ENCODE measurements at regions not wholly inside any gene's neighbourhood (a gene's known extent, or its start where the extent isn't known, plus 50 kb on each side); places are given as distances from the start of the nearest gene placed in this dataset.

DNA sequence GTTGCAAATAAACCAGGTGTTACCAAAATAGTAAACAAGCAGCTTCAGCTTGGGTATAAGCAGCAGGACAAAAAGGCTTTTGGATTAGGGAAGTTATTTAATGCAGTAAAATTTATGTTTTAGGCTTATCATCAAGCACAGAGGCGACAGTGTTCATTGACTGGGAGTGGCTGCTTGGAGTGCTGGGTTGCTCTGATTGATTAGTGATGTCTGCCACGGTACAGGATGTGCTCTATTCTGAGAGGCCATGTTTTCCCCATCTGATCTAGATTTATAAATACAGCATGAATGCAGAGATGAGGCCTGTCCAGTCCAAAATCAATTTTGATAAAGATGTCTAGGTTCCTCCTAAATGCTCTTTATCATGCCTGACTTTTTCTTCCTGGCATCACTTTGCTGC is 83.5 kb downstream of the MAP1LC3B2 start:
- no peak for DNase-seq (ENCODE audit: low read depth)
- H3K4me3 ChIP-seq (ENCODE audit: low read depth, low read length): no peak overlapping the region
- TF ChIP-seq, protein P1, sequence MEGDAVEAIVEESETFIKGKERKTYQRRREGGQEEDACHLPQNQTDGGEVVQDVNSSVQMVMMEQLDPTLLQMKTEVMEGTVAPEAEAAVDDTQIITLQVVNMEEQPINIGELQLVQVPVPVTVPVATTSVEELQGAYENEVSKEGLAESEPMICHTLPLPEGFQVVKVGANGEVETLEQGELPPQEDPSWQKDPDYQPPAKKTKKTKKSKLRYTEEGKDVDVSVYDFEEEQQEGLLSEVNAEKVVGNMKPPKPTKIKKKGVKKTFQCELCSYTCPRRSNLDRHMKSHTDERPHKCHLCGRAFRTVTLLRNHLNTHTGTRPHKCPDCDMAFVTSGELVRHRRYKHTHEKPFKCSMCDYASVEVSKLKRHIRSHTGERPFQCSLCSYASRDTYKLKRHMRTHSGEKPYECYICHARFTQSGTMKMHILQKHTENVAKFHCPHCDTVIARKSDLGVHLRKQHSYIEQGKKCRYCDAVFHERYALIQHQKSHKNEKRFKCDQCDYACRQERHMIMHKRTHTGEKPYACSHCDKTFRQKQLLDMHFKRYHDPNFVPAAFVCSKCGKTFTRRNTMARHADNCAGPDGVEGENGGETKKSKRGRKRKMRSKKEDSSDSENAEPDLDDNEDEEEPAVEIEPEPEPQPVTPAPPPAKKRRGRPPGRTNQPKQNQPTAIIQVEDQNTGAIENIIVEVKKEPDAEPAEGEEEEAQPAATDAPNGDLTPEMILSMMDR (IDR thresholded peaks at IDR 0.05; ENCODE audit: insufficient read depth, low read length): no peak

DNA sequence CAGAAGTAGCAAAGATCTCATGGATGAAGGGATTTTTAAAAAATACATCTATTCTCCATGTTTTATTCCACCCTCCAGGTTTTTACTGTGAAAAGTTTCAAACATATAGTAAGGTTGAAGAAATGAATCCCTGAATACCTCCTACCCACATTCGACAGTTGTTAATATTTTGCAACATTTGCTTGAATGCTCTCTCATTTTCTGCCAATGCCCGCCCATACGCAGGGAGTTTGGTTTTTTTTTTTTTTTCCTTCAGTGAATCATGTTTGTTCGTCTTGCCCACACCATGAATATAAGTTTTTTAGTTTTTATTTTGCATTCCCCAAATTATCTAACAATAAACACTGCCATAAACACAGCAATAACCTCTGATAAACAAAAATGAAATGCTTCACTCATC is 82.9 kb downstream of the MAP1LC3B2 start:
- DNase-seq (ENCODE audit: low read depth): no peak
- TF ChIP-seq, protein P1 (IDR thresholded peaks at IDR 0.05; ENCODE audit: insufficient read depth, low read length): no peak
- H3K4me3 ChIP-seq (ENCODE audit: low read depth, low read length): no peak overlapping the region

DNA sequence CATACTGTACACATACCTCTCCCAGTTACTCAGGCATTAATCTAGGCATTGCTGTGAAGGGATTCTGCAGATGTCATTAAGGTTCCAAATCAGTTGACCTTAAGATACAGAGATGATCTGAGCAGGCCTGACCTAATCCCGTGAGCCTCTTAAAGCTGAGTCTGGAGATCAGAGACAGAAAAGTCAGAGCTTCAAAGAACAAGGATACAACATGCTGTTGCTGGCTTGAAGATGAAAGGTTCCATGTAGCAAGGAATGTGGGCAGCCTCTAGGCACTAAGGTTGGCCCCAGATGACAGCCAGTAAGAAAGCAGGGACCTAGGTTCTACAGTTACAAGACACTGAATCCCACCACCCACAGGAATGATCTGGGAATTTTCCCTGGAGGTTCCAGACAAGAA is 81.1 kb downstream of the MAP1LC3B2 start:
- H3K4me3 ChIP-seq (ENCODE audit: low read depth, low read length): no peak overlapping the region
- TF ChIP-seq, protein P1 (IDR thresholded peaks at IDR 0.05; ENCODE audit: insufficient read depth, low read length): no peak
- no peak for DNase-seq (ENCODE audit: low read depth)

DNA sequence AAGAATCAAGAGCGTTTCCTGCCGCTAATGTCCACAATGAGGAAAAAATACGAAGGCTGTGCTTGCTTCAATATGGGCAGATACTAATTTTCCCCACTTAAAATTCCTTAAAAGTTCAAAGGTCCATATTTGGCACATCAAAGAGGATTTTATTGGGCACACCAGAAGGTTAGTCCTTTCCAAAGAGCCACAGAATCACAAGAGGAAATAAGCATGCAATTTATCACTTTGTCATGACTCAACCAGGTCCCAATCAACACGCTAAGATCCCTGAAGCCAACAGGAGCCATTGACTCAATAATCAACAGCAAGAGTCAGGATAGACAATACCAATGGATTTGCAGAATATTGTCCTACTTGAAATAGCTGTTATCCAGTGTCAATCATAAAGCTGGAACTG is 80.6 kb downstream of the MAP1LC3B2 start:
- no peak overlapping the region for H3K4me3 ChIP-seq (ENCODE audit: low read depth, low read length)
- TF ChIP-seq, protein P1 (IDR thresholded peaks at IDR 0.05; ENCODE audit: insufficient read depth, low read length): no peak
- DNase-seq (ENCODE audit: low read depth): no peak

DNA sequence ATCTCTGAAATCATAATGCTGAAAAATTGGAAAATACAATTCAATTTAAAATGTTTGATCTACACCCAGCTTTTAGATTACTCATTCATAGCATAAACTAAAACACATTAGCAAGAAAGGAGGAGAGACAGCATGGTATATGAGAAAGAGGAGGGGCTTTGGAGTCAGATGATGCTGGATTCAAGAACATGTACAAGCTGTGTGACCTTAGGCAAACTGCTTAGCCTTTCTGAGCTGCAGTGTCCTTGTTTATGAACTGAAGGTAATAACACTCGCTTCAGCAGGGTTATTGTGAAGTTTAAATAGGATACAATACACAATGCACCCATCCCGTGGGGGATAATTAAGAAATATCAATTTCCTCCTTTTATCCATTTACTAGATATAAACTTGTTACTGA is 79.2 kb downstream of the MAP1LC3B2 start:
- no peak overlapping the region for H3K4me3 ChIP-seq (ENCODE audit: low read depth, low read length)
- TF ChIP-seq, protein P1 (IDR thresholded peaks at IDR 0.05; ENCODE audit: insufficient read depth, low read length): no peak
- DNase-seq (ENCODE audit: low read depth): no peak

DNA sequence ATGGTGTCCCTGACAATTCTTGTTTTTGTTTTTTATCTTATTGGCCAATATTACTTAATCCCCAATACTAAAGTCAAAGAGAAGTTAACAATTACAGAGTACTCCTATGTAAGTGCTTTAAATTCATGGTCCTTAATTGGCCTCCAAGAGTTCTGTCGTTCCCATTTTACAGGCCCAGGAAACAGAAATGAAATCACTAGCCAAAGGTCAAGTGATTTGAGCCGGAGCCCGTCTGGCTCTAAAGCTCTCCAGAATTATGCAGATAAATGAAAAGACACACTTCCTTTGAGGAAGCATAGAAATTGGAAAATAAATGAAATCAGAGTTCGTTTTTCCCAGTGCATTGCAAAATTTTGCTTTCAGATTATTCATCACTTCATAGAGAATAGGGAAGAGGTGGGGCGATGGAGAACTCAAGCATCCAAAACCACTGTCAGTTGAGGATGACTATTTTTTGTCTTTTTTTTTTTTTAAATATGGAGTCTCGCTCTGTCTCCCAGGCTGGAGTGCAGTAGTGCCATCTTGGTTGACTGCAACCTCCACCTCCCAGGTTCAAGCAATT is 78.5 kb downstream of the MAP1LC3B2 start:
- TF ChIP-seq, protein P1 (IDR thresholded peaks at IDR 0.05; ENCODE audit: insufficient read depth, low read length): no peak
- H3K4me3 ChIP-seq (ENCODE audit: low read depth, low read length): no peak overlapping the region
- no peak for DNase-seq (ENCODE audit: low read depth)
